Osteocyte (in vitro differentiated cells): ENCODE measurements at regions not wholly inside any gene's neighbourhood (a gene's known extent, or its start where the extent isn't known, plus 50 kb on each side); places are given as distances from the start of the nearest gene placed in this dataset.

ENCODE experiments used
- DNase-seq: peaks from one replicate; pipeline ENCODE4 v3.0.0; 2021; ENCODE audit warnings: mixed read lengths; ENCODE audit not compliant: unreplicated experiment; ENCODE audit errors: extremely low spot score
- H3K27ac Mint-ChIP-seq: one replicate; pipeline ENCODE4 v1.8.0; 2021; ENCODE audit warnings: mild to moderate bottlenecking, mixed read lengths; ENCODE audit not compliant: unreplicated experiment
- H3K27me3 Mint-ChIP-seq: one replicate; pipeline ENCODE4 v1.8.0; 2021; ENCODE audit warnings: mixed read lengths; ENCODE audit not compliant: unreplicated experiment
- H3K36me3 Mint-ChIP-seq: one replicate; pipeline ENCODE4 v1.8.0; 2021; ENCODE audit warnings: mixed read lengths; ENCODE audit not compliant: unreplicated experiment
- H3K4me1 Mint-ChIP-seq: one replicate; pipeline ENCODE4 v1.8.0; 2021; ENCODE audit warnings: mixed read lengths; ENCODE audit not compliant: unreplicated experiment
- H3K4me3 Mint-ChIP-seq: one replicate; pipeline ENCODE4 v1.8.0; 2021; ENCODE audit warnings: mild to moderate bottlenecking, moderate library complexity, mixed read lengths; ENCODE audit not compliant: unreplicated experiment
- H3K9me3 Mint-ChIP-seq: one replicate; pipeline ENCODE4 v1.8.0; 2021; ENCODE audit warnings: mixed read lengths; ENCODE audit not compliant: unreplicated experiment
- TF ChIP-seq, protein P1 (sequence below): fragments of 200-600 bp; sonication (generic); IDR thresholded peaks from 2 replicates; pipeline ENCODE4 v1.5.0; 2021; ENCODE audit warnings: antibody characterized with exemption, mild to moderate bottlenecking, moderate library complexity

DNA sequence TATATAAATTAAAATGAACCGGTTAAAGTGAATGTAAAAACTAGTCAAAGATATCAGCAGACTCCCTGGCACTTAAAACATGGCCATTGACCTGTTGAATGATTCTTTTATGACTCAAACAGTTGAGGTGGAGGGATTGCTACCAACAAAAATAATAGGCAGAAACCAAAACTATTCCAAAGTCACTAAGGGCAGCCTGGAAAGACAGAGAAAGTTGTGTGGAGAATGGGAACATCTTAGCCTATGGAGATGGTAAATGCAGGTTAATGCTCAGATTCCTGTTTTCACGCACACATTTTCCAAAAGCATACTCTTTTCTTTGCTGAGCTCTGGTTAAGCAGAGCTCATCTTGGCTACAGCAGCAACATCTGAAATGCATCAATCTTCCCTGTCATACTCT lies 553.5 kb downstream of the HACE1 start:
- Mint-ChIP-seq H3K36me3 (no peaks in the 10 kb centered on the region), H3K9me3 (no peaks in the 10 kb centered on the region), H3K4me3 (no peak overlapping the region), H3K27me3 (peaks cover 23% of the 10 kb centered on the region), H3K27ac (no peak overlapping the region), H3K4me1 (peaks cover 8% of the 10 kb centered on the region)
- TF ChIP-seq, protein P1, sequence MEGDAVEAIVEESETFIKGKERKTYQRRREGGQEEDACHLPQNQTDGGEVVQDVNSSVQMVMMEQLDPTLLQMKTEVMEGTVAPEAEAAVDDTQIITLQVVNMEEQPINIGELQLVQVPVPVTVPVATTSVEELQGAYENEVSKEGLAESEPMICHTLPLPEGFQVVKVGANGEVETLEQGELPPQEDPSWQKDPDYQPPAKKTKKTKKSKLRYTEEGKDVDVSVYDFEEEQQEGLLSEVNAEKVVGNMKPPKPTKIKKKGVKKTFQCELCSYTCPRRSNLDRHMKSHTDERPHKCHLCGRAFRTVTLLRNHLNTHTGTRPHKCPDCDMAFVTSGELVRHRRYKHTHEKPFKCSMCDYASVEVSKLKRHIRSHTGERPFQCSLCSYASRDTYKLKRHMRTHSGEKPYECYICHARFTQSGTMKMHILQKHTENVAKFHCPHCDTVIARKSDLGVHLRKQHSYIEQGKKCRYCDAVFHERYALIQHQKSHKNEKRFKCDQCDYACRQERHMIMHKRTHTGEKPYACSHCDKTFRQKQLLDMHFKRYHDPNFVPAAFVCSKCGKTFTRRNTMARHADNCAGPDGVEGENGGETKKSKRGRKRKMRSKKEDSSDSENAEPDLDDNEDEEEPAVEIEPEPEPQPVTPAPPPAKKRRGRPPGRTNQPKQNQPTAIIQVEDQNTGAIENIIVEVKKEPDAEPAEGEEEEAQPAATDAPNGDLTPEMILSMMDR: no peak
- no peak for DNase-seq

DNA sequence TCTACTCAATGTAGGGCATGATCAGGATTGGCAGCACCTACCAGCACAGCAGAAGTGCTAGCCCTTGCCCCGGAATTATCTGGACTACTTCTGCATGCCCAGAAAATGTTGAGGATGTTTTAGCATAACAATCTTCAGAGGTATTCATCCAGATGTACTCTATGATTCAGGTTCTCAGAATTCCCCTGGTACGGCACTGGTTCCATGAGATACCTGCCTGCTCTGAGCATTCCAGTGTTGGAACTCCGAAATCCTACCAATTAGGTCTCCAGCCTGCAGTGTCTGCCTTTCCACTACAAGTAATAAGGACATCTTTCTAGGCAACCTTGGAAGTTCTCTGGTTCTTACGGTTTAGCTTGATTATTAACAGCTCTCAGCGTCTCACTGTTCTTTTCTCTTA lies 554.5 kb downstream of the HACE1 start:
- TF ChIP-seq, protein P1: no peak

DNA sequence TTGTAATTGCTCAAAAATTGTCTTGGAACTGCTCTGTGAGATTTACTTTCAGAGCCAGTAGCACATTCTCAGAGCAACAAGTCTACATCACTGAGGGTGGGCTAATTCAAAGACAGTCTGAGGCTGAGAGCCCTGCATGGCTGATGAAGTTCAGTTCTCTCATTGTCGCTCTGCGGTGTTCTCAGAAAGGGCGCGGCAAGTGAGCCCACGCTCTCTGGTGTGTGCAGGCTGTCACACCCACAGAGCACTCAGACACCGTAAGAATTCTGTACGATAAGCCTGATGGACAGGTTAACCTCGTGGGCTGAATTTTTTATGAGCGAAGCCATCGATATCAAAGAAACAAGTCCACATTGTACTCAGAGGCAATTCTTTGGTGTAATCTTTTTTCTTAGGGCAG lies 557.8 kb downstream of the HACE1 start:
- H3K4me3 Mint-ChIP-seq: no peak overlapping the region
- H3K27ac Mint-ChIP-seq: no peak overlapping the region
- H3K4me1 Mint-ChIP-seq: peaks cover 8% of the 10 kb centered on the region
- peaks cover 33% of the 10 kb centered on the region for H3K27me3 Mint-ChIP-seq
- H3K36me3 Mint-ChIP-seq: no peaks in the 10 kb centered on the region
- no peaks in the 10 kb centered on the region for H3K9me3 Mint-ChIP-seq
- TF ChIP-seq, protein P1: no peak
- no peak for DNase-seq

More for the DNA sequence above, 554.5 kb downstream of the HACE1 start:
- Mint-ChIP-seq H3K27ac (no peak overlapping the region), H3K27me3 (peaks cover 33% of the 10 kb centered on the region), H3K4me1 (peaks cover 8% of the 10 kb centered on the region), H3K36me3 (no peaks in the 10 kb centered on the region), H3K4me3 (no peak overlapping the region), H3K9me3 (no peaks in the 10 kb centered on the region)
- DNase-seq: no peak

DNA sequence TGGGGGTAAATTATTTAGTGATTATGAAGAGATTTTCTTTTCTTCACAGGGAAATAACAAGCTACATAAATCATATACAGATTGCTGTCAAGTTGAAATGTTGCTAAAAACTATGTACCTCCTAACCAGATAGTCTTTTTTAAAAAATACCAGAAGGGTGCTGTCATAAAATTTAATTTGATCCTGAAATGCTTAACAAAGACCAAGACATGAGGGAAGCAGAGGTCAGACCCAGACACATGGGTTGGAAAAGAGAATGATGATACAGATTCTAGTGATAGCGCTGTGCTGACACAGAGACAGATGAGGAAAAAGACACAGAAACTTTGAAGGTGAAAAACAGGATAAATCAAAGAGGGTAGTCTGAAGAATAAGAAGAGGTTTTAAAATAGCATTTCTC lies 573.1 kb downstream of the HACE1 start:
- Mint-ChIP-seq H3K27ac (no peak overlapping the region), H3K9me3 (no peaks in the 10 kb centered on the region), H3K4me3 (no peak overlapping the region), H3K27me3 (peaks cover 13% of the 10 kb centered on the region), H3K36me3 (no peaks in the 10 kb centered on the region), H3K4me1 (no peaks in the 10 kb centered on the region)
- TF ChIP-seq, protein P1: no peak
- DNase-seq: no peak

DNA sequence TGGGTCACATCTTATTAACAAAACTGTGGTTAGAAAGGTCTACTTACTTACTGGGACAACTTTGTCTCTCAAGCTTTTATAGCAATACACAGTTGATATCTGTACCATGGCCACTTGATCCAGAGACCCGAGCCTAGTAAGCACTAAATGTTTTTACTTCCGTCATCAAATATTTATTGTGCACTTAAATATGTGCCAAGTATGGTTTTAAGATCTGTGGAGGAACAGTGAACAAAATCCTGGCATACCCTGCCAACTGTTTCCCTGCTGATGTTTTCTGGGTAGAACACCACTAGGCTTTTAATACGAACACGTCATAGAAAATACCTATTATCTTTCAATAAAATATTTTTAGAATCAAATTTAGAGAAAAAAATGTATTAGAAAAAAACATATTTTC lies 574.8 kb downstream of the HACE1 start:
- H3K27me3 Mint-ChIP-seq: peaks cover 13% of the 10 kb centered on the region
- DNase-seq: no peak

More for the DNA sequence above, 574.8 kb downstream of the HACE1 start:
- Mint-ChIP-seq H3K27ac (no peak overlapping the region), H3K9me3 (no peaks in the 10 kb centered on the region), H3K36me3 (no peaks in the 10 kb centered on the region), H3K4me1 (peaks cover 3% of the 10 kb centered on the region), H3K4me3 (no peak overlapping the region)
- TF ChIP-seq, protein P1: no peak
